Hepatocyte (in vitro differentiated cells): ENCODE measurements at regions not wholly inside any gene's neighbourhood (a gene's known extent, or its start where the extent isn't known, plus 50 kb on each side); places are given as distances from the start of the nearest gene placed in this dataset.

Experiments
- DNase-seq: peaks from one replicate; pipeline ENCODE4 v3.0.0-alpha.2; 2016; ENCODE audit warnings: low spot score
- H2AFZ ChIP-seq: fragments of 200-600 bp; sonication (generic); 2 replicates; pipeline ENCODE4 v1.6.0; 2016; ENCODE audit warnings: antibody characterized with exemption, mild to moderate bottlenecking
- H3K27ac ChIP-seq: fragments of 200-600 bp; sonication (generic); 2 replicates; pipeline ENCODE4 v1.5.1; 2016; ENCODE audit warnings: mild to moderate bottlenecking
- H3K27me3 ChIP-seq: fragments of 200-600 bp; sonication (generic); 2 replicates; pipeline ENCODE4 v1.6.1; 2016
- H3K36me3 ChIP-seq: fragments of 200-600 bp; sonication (generic); replicated peaks from 2 replicates; pipeline ENCODE4 v1.5.1; 2016; ENCODE audit warnings: low read depth; ENCODE audit not compliant: insufficient read depth
- H3K4me1 ChIP-seq: fragments of 200-600 bp; sonication (generic); 2 replicates; pipeline ENCODE4 v1.5.1; 2016; ENCODE audit warnings: mild to moderate bottlenecking, moderate library complexity; ENCODE audit not compliant: insufficient read depth
- H3K4me2 ChIP-seq: fragments of 200-600 bp; sonication (generic); 2 replicates; pipeline ENCODE4 v1.6.0; 2016
- H3K4me3 ChIP-seq: fragments of 200-600 bp; sonication (generic); 2 replicates; pipeline ENCODE4 v1.5.1; 2016; ENCODE audit warnings: mild to moderate bottlenecking
- H3K79me2 ChIP-seq: fragments of 200-600 bp; sonication (generic); 2 replicates; pipeline ENCODE4 v1.6.0; 2017; ENCODE audit warnings: mild to moderate bottlenecking
- H3K9me2 ChIP-seq: fragments of 200-600 bp; sonication (generic); replicated peaks from 2 replicates; pipeline ENCODE4 v1.6.0; 2017; ENCODE audit warnings: mild to moderate bottlenecking; ENCODE audit not compliant: insufficient read depth
- H3K9me3 ChIP-seq: fragments of 200-600 bp; sonication (generic); 2 replicates; pipeline ENCODE4 v1.5.1; 2016; ENCODE audit warnings: low read depth, mild to moderate bottlenecking
- H4K20me1 ChIP-seq: fragments of 200-600 bp; sonication (generic); 2 replicates; pipeline ENCODE4 v1.6.0; 2016; ENCODE audit warnings: mild to moderate bottlenecking; ENCODE audit not compliant: insufficient read depth, poor library complexity, severe bottlenecking
- CTCF ChIP-seq: fragments of 200-600 bp; sonication (generic); IDR thresholded peaks from 2 replicates; pipeline ENCODE4 v1.5.1; 2016; ENCODE audit warnings: antibody characterized with exemption, mild to moderate bottlenecking; ENCODE audit not compliant: poor library complexity
- EZH2 ChIP-seq: fragments of 200-600 bp; sonication (generic); IDR thresholded peaks from 2 replicates; pipeline ENCODE4 v1.6.1; 2016; ENCODE audit warnings: antibody characterized with exemption, mild to moderate bottlenecking, borderline replicate concordance
- EZH2phosphoT487 ChIP-seq: fragments of 200-600 bp; sonication (generic); IDR thresholded peaks from one replicate; pipeline ENCODE4 v1.6.1; 2018; ENCODE audit warnings: antibody characterized with exemption, mild to moderate bottlenecking, low read depth, moderate library complexity; ENCODE audit not compliant: unreplicated experiment, severe bottlenecking
- WGBS: methylation state at CpG from one replicate; pipeline ENCODE4 v1.1.6; 2016; ENCODE audit warnings: low lambda C conversion rate; ENCODE audit errors: missing lambda C conversion rate; 5-methylcytosine and 5-hydroxymethylcytosine counted together

- Histone ChIP-seq H3K4me2 (peak overlapping the region; percentile 65), H3K9me2 (no peaks in the 10 kb centered on the region), H2AFZ (peak overlapping the region; percentile 39), H3K27me3 (no peaks in the 10 kb centered on the region), H3K4me3 (peak overlapping the region; percentile 1), H4K20me1 (no peaks in the 10 kb centered on the region), H3K27ac (peak overlapping the region; percentile 82), H3K79me2 (no peaks in the 10 kb centered on the region), H3K9me3 (no peaks in the 10 kb centered on the region), H3K4me1 (no peaks in the 10 kb centered on the region), H3K36me3 (no peaks in the 10 kb centered on the region)
- DNase-seq: no peak
- WGBS: 42% methylated on average over 14 of the region's 14 CpGs
- TF ChIP-seq EZH2: no peak
- TF ChIP-seq CTCF: no peak
- no peak for TF ChIP-seq EZH2phosphoT487
Observed at GRCh38 chr6:11900662-11901598, 111.2 kb upstream of the HIVEP1 start.

- Histone ChIP-seq H3K4me2 (no peak overlapping the region), H3K36me3 (no peaks in the 10 kb centered on the region), H3K27ac (no peak overlapping the region), H3K9me3 (no peaks in the 10 kb centered on the region), H3K4me3 (no peak overlapping the region), H2AFZ (no peak overlapping the region), H3K4me1 (no peaks in the 10 kb centered on the region), H3K79me2 (no peaks in the 10 kb centered on the region), H3K27me3 (no peaks in the 10 kb centered on the region), H3K9me2 (no peaks in the 10 kb centered on the region), H4K20me1 (no peaks in the 10 kb centered on the region)
- TF ChIP-seq EZH2 (no peak), CTCF (no peak)
- WGBS: 100% methylated on average over 1 of the region's 1 CpG
- DNase-seq: no peak
Observed at GRCh38 chr6:11899645-11900044, 112.5 kb upstream of the HIVEP1 start.

GRCh38 chr6:11894212-11894611 is 115.6 kb upstream of the ADTRP start:
- no peaks in the 10 kb centered on the region for H4K20me1 ChIP-seq
- no peaks in the 10 kb centered on the region for H3K79me2 ChIP-seq
- H3K4me3 ChIP-seq: no peak overlapping the region
- no peaks in the 10 kb centered on the region for H3K9me3 ChIP-seq
- no peaks in the 10 kb centered on the region for H3K36me3 ChIP-seq
- H3K4me1 ChIP-seq: no peaks in the 10 kb centered on the region
- H3K27ac ChIP-seq: no peak overlapping the region
- H3K27me3 ChIP-seq: no peaks in the 10 kb centered on the region
- H3K4me2 ChIP-seq: no peak overlapping the region
- DNase-seq: no peak
- TF ChIP-seq EZH2: no peak
- TF ChIP-seq CTCF: no peak
- no peak for TF ChIP-seq EZH2phosphoT487
- no peak overlapping the region for H2AFZ ChIP-seq
- H3K9me2 ChIP-seq: no peaks in the 10 kb centered on the region
- 88% methylated on average over 1 of the region's 1 CpG for WGBS
